Transverse colon (tissue), 4 donors: ENCODE measurements at regions not wholly inside any gene's neighbourhood (a gene's known extent, or its start where the extent isn't known, plus 50 kb on each side); places are given as distances from the start of the nearest gene placed in this dataset.

Experiments used
- DNase-seq: peaks from one replicate; pipeline ENCODE4 v3.0.0-alpha.2; 2019
- H3K27ac ChIP-seq, 4 donors: fragments of 200-600 bp; sonication (generic); 2 replicates each; pipeline ENCODE4 v1.5.1; 2016 to 2018; ENCODE audit warnings: inconsistent platforms in 4 of 4
- H3K27me3 ChIP-seq: fragments of 200-600 bp; sonication (generic); 2 replicates; pipeline ENCODE4 v1.5.1; 2017; ENCODE audit warnings: inconsistent platforms
- H3K36me3 ChIP-seq, 4 donors: fragments of 200-600 bp; sonication (generic); 2 replicates each; pipeline ENCODE4 v1.5.1; 2017 to 2019; ENCODE audit warnings: inconsistent platforms in 4 of 4
- H3K4me1 ChIP-seq, 4 donors: fragments of 200-600 bp; sonication (generic); 2 replicates each; pipeline ENCODE4 v1.5.1; 2017 to 2020; ENCODE audit warnings: inconsistent platforms in 4 of 4
- H3K4me3 ChIP-seq, 4 donors: fragments of 200-600 bp; sonication (generic); 1 replicate in 1 of 4; 2 replicates in 3 of 4; pipeline versions ENCODE4 v1.5.1 to v1.6.1; 2017 to 2019; ENCODE audit warnings: inconsistent platforms in 4 of 4
- H3K9me3 ChIP-seq, 2 donors: fragments of 200-600 bp; sonication (generic); 2 replicates each; pipeline ENCODE4 v1.5.1; 2017 to 2019; ENCODE audit warnings: inconsistent platforms in 2 of 2
- CTCF ChIP-seq, 5 experiments: fragments of 200-600 bp in 3 of 5; fragments of 450-650 bp in 2 of 5; sonication (generic) in 3 of 5; IDR thresholded peaks; 1 replicate in 2 of 5; 2 replicates in 3 of 5; pipeline ENCODE4 v1.5.1; 2016 to 2017; ENCODE audit warnings: antibody characterized with exemption in 5 of 5, inconsistent platforms in 3 of 5, mild to moderate bottlenecking in 2 of 5, moderate library complexity in 1 of 5
- EP300 ChIP-seq: sonication (generic); formaldehyde crosslinking; IDR thresholded peaks from one replicate; pipeline ENCODE4 v1.6.1; 2017; ENCODE audit warnings: antibody characterized with exemption, low read depth
- POLR2A ChIP-seq: fragments of 450-650 bp; IDR thresholded peaks from one replicate; pipeline ENCODE4 v1.6.1; 2016; ENCODE audit warnings: antibody characterized with exemption, mild to moderate bottlenecking, moderate library complexity
- POLR2AphosphoS5 ChIP-seq, 3 donors: sonication (generic); formaldehyde crosslinking; IDR thresholded peaks; one replicate each; pipeline ENCODE4 v1.6.1; 2016; ENCODE audit warnings: antibody characterized with exemption in 3 of 3
- WGBS, 2 donors: methylation state at CpG; one replicate each; pipeline ENCODE4 v1.1.5; 2018; ENCODE audit warnings: low coverage in 1 of 2; 5-methylcytosine and 5-hydroxymethylcytosine counted together
- in situ Hi-C, 4 donors: fragments of 200-750 bp; cut with MboI; loops; one replicate each; pipeline versions ENCODE4 v1.15.0 to v1.15.1; 2017; ENCODE audit warnings: low sequenced_read_pairs in 3 of 4, low pct_ligation_motif_present in 1 of 4, low pct_unique_long_range_greater_than_20kb in 1 of 4
- intact Hi-C: fragments of 100-400 bp; cut with DNase I; formaldehyde crosslinking; loops from one replicate; pipeline ENCODE4 v1.15.1; 2023; ENCODE audit warnings: low total_unique reads

GRCh38 chr1:221356693-221357092 is 385.2 kb downstream of the DUSP10 start:
- Histone ChIP-seq H3K9me3 (no peaks in the 10 kb centered on the region), H3K4me3 (no peak overlapping the region), H3K4me1 (no peaks in the 10 kb centered on the region), H3K36me3 (no peaks in the 10 kb centered on the region), H3K27ac (no peak overlapping the region), H3K27me3 (no peaks in the 10 kb centered on the region)
- 94 to 100% methylated on average over 1 of the region's 1 CpG for WGBS, 2 donors
- TF ChIP-seq CTCF (IDR thresholded peaks at IDR 0.05) (no peak), POLR2AphosphoS5 (IDR thresholded peaks at IDR 0.05) (no peak), EP300 (no peak), POLR2A (no peak)
- intact Hi-C loops, result no loop called here
- DNase-seq, result no peak
- in situ Hi-C loops, result no loop called here

- TF ChIP-seq POLR2A (no peak), EP300 (no peak), CTCF (IDR thresholded peaks at IDR 0.05) (no peak), POLR2AphosphoS5 (IDR thresholded peaks at IDR 0.05) (no peak)
- intact Hi-C loops, result no loop called here
- in situ Hi-C loops, result no loop called here
- 64 to 68% methylated on average over 2 of the region's 2 CpGs for WGBS, 2 donors
- no peaks in the 10 kb centered on the region for H3K36me3 ChIP-seq
- no peaks in the 10 kb centered on the region for H3K27me3 ChIP-seq
- no peaks in the 10 kb centered on the region for H3K9me3 ChIP-seq
- H3K4me3 ChIP-seq, result no peak overlapping the region
- H3K27ac ChIP-seq, result no peak overlapping the region
- DNase-seq, result no peak
- no peaks in the 10 kb centered on the region for H3K4me1 ChIP-seq
Observed at GRCh38 chr1:221363039-221363438, 378.9 kb downstream of the DUSP10 start.

- Histone ChIP-seq H3K4me1 (no peaks in the 10 kb centered on the region), H3K9me3 (no peaks in the 10 kb centered on the region), H3K27ac (no peak overlapping the region), H3K27me3 (no peaks in the 10 kb centered on the region), H3K4me3 (no peak overlapping the region), H3K36me3 (no peaks in the 10 kb centered on the region)
- DNase-seq, result no peak
- 43 to 62% methylated on average over 1 to 3 of the region's 3 CpGs for WGBS, 2 donors
- TF ChIP-seq CTCF (IDR thresholded peaks at IDR 0.05) (no peak), POLR2A (no peak), POLR2AphosphoS5 (IDR thresholded peaks at IDR 0.05) (no peak), EP300 (no peak)
- in situ Hi-C loops (no loop called here), intact Hi-C loops (no loop called here)
Observed at GRCh38 chr1:221366495-221367110, 375.3 kb downstream of the DUSP10 start.

GRCh38 chr1:221371705-221372104 is 370.2 kb downstream of the DUSP10 start:
- Histone ChIP-seq H3K9me3 (no peaks in the 10 kb centered on the region), H3K27ac (no peak overlapping the region), H3K36me3 (no peaks in the 10 kb centered on the region), H3K4me1 (no peaks in the 10 kb centered on the region), H3K4me3 (no peak overlapping the region), H3K27me3 (no peaks in the 10 kb centered on the region)
- TF ChIP-seq POLR2AphosphoS5 (IDR thresholded peaks at IDR 0.05) (no peak), CTCF (IDR thresholded peaks at IDR 0.05) (no peak), EP300 (no peak), POLR2A (no peak)
- DNase-seq, result no peak
- WGBS, 2 donors, result 78 to 100% methylated on average over 1 to 3 of the region's 3 CpGs
- intact Hi-C loops (no loop called here), in situ Hi-C loops (no loop called here)
